Lower leg skin (tissue), 4 donors: ENCODE measurements at regions not wholly inside any gene's neighbourhood (a gene's known extent, or its start where the extent isn't known, plus 50 kb on each side); places are given as distances from the start of the nearest gene placed in this dataset.

ENCODE experiments used
- DNase-seq, 2 donors: peaks; one replicate each; pipeline ENCODE4 v3.0.0-alpha.2; 2019; ENCODE audit warnings: low spot score in 2 of 2
- H3K4me3 ChIP-seq: fragments of 200-600 bp; sonication (generic); 2 replicates; pipeline ENCODE4 v1.5.1; 2017; ENCODE audit warnings: mild to moderate bottlenecking, low read depth; ENCODE audit not compliant: poor library complexity, severe bottlenecking
- POLR2A ChIP-seq, 2 donors: fragments of 450-650 bp; IDR thresholded peaks; one replicate each; pipeline ENCODE4 v1.6.1; 2016 to 2017; ENCODE audit warnings: antibody characterized with exemption in 2 of 2, mild to moderate bottlenecking in 1 of 2, moderate library complexity in 1 of 2
- WGBS, 2 donors: methylation state at CpG; one replicate each; pipeline ENCODE4 v1.1.5; 2018; 5-methylcytosine and 5-hydroxymethylcytosine counted together
- intact Hi-C: fragments of 100-400 bp; cut with DNase I; formaldehyde crosslinking; loops from one replicate; pipeline ENCODE4 v1.15.0; 2023; ENCODE audit warnings: low total_unique reads
- TF ChIP-seq, protein P1 (sequence below), 3 donors: fragments of 450-650 bp; IDR thresholded peaks; one replicate each; pipeline ENCODE4 v1.5.1; 2016; ENCODE audit warnings: antibody characterized with exemption in 3 of 3, mild to moderate bottlenecking in 3 of 3, moderate library complexity in 2 of 3

DNA sequence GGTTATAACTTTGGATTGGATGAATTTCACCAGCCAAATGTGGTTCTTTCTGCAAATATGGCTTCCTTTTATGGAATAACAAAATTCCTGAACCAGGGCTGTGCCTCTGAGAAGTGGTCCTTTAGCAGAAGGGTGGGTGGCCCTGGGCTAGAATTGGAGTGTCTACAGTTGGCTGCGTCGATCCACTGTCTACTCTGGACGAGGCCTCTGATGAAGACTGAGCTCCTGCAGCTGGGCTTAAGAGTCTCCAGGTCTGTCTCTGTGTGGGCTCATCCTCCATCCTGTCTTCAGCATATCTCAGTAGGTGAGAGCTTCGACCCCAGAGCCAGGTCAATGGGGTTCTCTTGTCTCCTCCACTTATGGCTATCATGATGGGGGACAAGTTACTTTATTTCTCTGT is 166.3 kb upstream of the PMEPA1 start:
- WGBS, 2 donors: 88 to 92% methylated on average over 4 of the region's 4 CpGs
- DNase-seq: no peak
- no peak overlapping the region for H3K4me3 ChIP-seq
- TF ChIP-seq, protein P1, sequence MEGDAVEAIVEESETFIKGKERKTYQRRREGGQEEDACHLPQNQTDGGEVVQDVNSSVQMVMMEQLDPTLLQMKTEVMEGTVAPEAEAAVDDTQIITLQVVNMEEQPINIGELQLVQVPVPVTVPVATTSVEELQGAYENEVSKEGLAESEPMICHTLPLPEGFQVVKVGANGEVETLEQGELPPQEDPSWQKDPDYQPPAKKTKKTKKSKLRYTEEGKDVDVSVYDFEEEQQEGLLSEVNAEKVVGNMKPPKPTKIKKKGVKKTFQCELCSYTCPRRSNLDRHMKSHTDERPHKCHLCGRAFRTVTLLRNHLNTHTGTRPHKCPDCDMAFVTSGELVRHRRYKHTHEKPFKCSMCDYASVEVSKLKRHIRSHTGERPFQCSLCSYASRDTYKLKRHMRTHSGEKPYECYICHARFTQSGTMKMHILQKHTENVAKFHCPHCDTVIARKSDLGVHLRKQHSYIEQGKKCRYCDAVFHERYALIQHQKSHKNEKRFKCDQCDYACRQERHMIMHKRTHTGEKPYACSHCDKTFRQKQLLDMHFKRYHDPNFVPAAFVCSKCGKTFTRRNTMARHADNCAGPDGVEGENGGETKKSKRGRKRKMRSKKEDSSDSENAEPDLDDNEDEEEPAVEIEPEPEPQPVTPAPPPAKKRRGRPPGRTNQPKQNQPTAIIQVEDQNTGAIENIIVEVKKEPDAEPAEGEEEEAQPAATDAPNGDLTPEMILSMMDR (IDR thresholded peaks at IDR 0.05): no peak
- no peak for TF ChIP-seq POLR2A (IDR thresholded peaks at IDR 0.05)
- intact Hi-C loops: no loop called here

DNA sequence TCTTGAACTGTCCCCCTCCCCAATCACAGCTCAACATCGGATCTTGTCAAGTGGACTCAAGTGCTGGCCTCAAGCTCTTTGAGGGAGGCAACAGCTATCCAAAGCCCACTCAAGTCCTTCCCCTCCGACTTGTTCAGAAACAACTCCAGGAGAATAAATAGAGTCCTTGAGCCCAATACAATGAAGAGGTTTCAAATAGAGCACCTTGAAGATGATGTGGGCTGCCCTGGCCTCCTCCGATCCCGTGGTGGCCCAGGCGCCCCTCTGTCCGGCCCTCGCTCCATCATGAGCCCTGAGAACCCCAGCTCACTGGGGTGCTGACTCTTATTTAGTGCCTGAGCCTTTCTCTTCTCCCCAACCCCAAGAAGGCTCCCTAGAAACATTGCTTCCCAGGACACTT is 164.3 kb upstream of the PMEPA1 start:
- DNase-seq: peak in 1 of 2 donors; percentile 62
- intact Hi-C loops: no loop called here
- no peak for TF ChIP-seq POLR2A (IDR thresholded peaks at IDR 0.05)
- TF ChIP-seq, protein P1 (IDR thresholded peaks at IDR 0.05): no peak
- 96 to 100% methylated on average over 7 of the region's 7 CpGs for WGBS, 2 donors
- no peak overlapping the region for H3K4me3 ChIP-seq

DNA sequence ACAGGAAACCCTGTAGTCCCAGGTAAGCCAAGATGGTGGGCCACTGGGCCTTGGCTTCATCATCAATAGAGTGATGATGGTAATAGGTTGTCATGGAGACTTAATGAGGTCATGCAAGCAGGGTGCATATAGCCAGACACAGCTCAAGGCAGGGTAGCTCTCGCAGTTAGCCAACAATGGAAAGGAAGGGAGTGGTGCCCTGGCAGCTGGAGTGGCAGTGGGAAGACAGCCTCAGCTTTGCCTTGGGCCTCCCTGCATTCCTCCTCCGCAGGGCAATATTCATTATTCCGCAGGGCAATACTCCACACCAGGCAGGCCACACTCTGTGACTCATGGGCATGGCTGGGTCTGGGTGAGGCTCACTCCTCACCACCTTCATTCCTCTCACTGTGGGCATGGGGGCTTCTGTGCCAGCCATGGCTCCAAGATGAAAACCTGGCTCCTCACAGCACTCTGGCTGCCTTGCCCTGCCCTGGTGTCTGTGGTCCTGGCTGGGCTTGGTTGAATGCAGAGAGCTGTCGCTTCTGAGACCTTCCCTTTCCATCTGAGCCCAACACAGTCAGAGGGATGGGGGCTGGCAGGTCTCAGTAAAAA is 163.1 kb upstream of the PMEPA1 start:
- H3K4me3 ChIP-seq: no peak overlapping the region
- no peak for TF ChIP-seq POLR2A (IDR thresholded peaks at IDR 0.05)
- TF ChIP-seq, protein P1 (IDR thresholded peaks at IDR 0.05): no peak
- peak in 1 of 2 donors; percentile 74 for DNase-seq
- WGBS, 2 donors: 81 to 87% methylated on average over 4 of the region's 4 CpGs
- intact Hi-C loops: no loop called here

DNA sequence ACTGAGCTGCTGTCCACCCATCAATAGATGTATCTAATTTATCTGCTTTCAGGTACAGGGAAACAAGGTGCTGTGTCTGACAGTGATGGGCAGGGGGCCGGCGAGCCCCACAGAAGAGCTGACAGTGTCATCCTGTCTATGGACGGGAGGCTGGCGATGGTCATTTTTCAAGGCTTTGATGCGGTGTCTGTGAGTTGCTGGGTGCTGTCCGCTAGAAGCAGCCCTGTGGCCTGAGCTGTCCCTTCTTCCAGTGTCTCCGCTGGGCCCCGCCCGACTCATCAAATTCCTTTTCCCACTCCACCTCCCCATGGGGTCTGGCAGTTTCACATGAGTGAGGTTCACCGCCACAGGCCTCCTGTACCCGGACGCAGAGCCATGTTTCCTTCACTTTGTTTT is 161.4 kb upstream of the PMEPA1 start:
- WGBS, 2 donors: 89 to 92% methylated on average over 12 of the region's 12 CpGs
- DNase-seq: peak in 1 of 2 donors; percentile 72
- TF ChIP-seq, protein P1 (IDR thresholded peaks at IDR 0.05): no peak
- TF ChIP-seq POLR2A (IDR thresholded peaks at IDR 0.05): no peak
- H3K4me3 ChIP-seq: no peak overlapping the region
- intact Hi-C loops: no loop called here

DNA sequence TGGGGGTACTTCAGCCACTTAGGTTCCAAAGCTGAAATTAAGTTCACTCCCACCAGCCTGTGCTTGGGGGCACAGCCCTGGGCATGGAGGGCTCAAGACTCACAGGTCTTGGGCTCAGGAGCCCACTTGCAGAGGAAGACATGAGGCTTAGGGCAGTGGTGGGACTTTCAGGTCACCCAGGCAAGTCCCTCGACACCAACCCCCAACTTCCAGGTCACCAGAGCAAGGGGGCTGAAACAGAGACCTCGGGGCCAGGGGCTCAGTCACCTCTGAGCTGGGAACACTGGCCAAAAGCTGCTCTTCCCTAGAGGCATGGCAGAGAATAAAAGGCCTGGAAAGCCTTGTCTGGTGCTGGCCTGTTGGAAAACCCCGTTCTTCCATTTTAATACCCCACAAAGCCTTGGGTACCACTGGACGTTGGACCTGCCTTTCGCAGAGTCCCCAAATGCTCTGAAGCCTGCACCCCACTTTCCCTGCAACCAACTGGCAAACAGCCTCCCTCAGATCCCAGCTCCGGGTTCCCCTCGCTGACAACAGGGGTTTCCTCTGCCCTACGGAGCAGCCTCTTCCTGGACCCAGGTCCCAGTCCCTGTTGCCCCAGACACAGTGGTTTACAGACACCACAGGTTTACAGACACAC is 160.9 kb upstream of the PMEPA1 start:
- TF ChIP-seq POLR2A (IDR thresholded peaks at IDR 0.05): no peak
- TF ChIP-seq, protein P1 (IDR thresholded peaks at IDR 0.05): no peak
- intact Hi-C loops: no loop called here
- WGBS, 2 donors: 85 to 93% methylated on average over 8 of the region's 8 CpGs
- peak in 1 of 2 donors; percentile 58 for DNase-seq
- H3K4me3 ChIP-seq: no peak overlapping the region

DNA sequence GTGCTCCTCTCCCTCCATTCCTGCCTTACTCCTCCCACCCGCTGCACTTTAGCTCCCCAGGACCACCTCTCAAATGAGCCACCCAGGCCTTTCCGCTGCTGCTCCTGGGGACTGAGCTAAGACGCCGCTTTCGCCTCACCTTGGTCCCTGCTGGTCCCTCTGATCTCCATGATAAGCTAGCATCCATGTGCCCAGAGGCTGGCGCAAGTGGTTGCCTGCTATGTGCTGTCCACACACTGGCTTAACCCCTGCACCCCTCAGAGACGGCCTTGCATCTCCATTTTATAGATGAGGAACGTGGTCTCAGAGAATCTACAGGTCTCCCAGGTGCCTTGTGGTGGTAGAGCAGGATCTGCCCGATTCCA is 160.1 kb upstream of the PMEPA1 start:
- intact Hi-C loops: no loop called here
- no peak overlapping the region for H3K4me3 ChIP-seq
- no peak for TF ChIP-seq POLR2A (IDR thresholded peaks at IDR 0.05)
- TF ChIP-seq, protein P1 (IDR thresholded peaks at IDR 0.05): no peak
- no peak for DNase-seq
- WGBS, 2 donors: 80 to 82% methylated on average over 9 of the region's 9 CpGs
